Osteocyte (in vitro differentiated cells): ENCODE measurements at regions not wholly inside any gene's neighbourhood (a gene's known extent, or its start where the extent isn't known, plus 50 kb on each side); places are given as distances from the start of the nearest gene placed in this dataset.

ENCODE experiments used
- DNase-seq: peaks from one replicate; pipeline ENCODE4 v3.0.0; 2021; ENCODE audit warnings: mixed read lengths; ENCODE audit not compliant: unreplicated experiment; ENCODE audit errors: extremely low spot score
- H3K27ac Mint-ChIP-seq: one replicate; pipeline ENCODE4 v1.8.0; 2021; ENCODE audit warnings: mild to moderate bottlenecking, mixed read lengths; ENCODE audit not compliant: unreplicated experiment
- H3K27me3 Mint-ChIP-seq: one replicate; pipeline ENCODE4 v1.8.0; 2021; ENCODE audit warnings: mixed read lengths; ENCODE audit not compliant: unreplicated experiment
- H3K36me3 Mint-ChIP-seq: one replicate; pipeline ENCODE4 v1.8.0; 2021; ENCODE audit warnings: mixed read lengths; ENCODE audit not compliant: unreplicated experiment
- H3K4me1 Mint-ChIP-seq: one replicate; pipeline ENCODE4 v1.8.0; 2021; ENCODE audit warnings: mixed read lengths; ENCODE audit not compliant: unreplicated experiment
- H3K4me3 Mint-ChIP-seq: one replicate; pipeline ENCODE4 v1.8.0; 2021; ENCODE audit warnings: mild to moderate bottlenecking, moderate library complexity, mixed read lengths; ENCODE audit not compliant: unreplicated experiment
- H3K9me3 Mint-ChIP-seq: one replicate; pipeline ENCODE4 v1.8.0; 2021; ENCODE audit warnings: mixed read lengths; ENCODE audit not compliant: unreplicated experiment
- CTCF ChIP-seq: fragments of 200-600 bp; sonication (generic); IDR thresholded peaks from 2 replicates; pipeline ENCODE4 v1.5.0; 2021; ENCODE audit warnings: antibody characterized with exemption, mild to moderate bottlenecking, moderate library complexity

DNA sequence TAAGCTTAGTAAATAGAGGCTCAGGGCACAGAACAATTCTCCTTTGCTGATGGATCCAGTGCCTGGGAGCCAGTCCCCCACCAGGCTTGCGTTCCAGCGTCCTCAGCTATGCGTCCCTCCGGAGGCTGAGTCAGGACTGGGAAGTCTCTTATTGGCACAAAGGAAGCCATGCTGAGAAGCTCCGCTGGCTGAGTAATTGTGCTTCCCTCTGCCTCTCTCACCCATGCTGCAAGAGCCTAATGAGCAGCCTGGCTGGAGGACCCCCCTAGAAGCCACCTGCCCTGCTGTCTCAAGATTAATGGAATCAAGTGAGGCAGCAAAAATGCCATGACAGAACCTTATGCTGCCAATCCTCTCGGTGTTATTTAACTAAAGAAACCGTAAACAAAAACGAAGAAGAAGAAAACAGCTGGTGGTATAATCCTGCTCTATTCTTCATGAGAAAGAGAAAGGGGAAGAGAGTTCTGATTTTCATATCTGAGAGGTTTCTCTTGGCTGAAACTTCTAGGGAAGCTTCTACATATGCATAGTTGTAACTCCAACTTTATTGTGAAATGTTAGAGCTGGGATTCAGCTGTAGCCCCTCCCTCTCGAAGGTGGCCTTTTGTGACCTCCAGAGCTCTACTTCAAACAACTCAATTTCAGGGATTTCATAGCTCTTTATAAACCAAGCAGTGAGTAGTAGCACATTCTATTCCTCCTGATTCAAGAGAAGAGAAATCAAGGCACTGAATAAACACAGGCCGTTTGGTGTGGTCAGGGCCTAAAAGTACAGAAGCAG lies 185.4 kb upstream of the SEMA6A start:
- H3K27me3 Mint-ChIP-seq = peaks cover 4% of the 10 kb centered on the region
- H3K4me3 Mint-ChIP-seq = peak overlapping the region; percentile 14
- no peak for TF ChIP-seq CTCF
- H3K4me1 Mint-ChIP-seq = peaks cover 27% of the 10 kb centered on the region
- no peaks in the 10 kb centered on the region for H3K9me3 Mint-ChIP-seq
- H3K36me3 Mint-ChIP-seq = no peaks in the 10 kb centered on the region
- DNase-seq = no peak
- H3K27ac Mint-ChIP-seq = peak overlapping the region; percentile 73

DNA sequence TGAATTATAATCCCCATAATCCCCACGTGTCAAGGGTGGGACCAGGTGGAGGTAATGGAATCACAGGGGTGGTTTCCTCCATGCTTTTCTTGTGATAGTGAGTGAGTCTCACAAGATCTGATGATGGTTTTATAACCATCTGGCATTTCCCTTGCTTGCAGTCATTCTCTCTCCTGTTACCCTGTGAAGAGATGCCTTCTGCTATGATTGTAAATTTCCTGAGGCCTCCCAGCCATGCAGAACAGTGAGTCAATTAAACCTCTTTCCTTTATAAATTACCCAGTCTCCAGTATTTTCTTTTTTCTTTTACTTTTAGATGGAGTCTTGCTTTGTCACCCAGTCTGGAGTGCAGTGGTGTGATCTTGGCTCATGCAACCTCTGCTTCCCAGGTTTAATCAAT lies 182.7 kb upstream of the SEMA6A start:
- peaks cover 10% of the 10 kb centered on the region for H3K4me1 Mint-ChIP-seq
- H3K4me3 Mint-ChIP-seq = no peak overlapping the region
- TF ChIP-seq CTCF = no peak
- no peak for DNase-seq
- H3K9me3 Mint-ChIP-seq = no peaks in the 10 kb centered on the region
- H3K27me3 Mint-ChIP-seq = peaks cover 8% of the 10 kb centered on the region
- H3K36me3 Mint-ChIP-seq = no peaks in the 10 kb centered on the region
- H3K27ac Mint-ChIP-seq = no peak overlapping the region

- Mint-ChIP-seq H3K4me3 (no peak overlapping the region), H3K9me3 (no peaks in the 10 kb centered on the region), H3K4me1 (peaks cover 8% of the 10 kb centered on the region), H3K27ac (no peak overlapping the region), H3K27me3 (peaks cover 13% of the 10 kb centered on the region), H3K36me3 (no peaks in the 10 kb centered on the region)
- no peak for TF ChIP-seq CTCF
- DNase-seq = no peak
Measured at GRCh38 chr5:116756531-116756930, 181.9 kb upstream of the SEMA6A start.

DNA sequence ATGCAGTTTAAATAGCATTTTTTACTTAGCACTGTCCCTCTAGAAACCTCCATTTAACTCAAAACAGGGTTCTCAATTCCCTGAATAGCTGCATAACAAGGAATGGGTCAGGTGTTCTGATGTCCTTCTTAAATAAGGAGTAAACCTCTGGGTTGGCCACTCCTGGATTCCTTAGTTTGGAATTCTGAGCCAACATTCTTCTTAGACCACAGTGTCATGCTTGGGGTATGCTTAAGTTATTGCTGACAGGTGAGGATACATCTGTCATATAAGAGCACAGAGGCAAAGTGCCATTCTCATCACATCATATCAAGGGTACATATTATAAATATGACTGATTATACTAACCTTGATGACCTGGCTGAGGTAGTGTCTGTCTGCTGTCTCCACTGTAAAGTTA lies 179.9 kb upstream of the SEMA6A start:
- TF ChIP-seq CTCF = no peak
- Mint-ChIP-seq H3K36me3 (no peaks in the 10 kb centered on the region), H3K4me3 (no peak overlapping the region), H3K9me3 (no peaks in the 10 kb centered on the region), H3K27me3 (peaks cover 13% of the 10 kb centered on the region), H3K4me1 (peaks cover under 1% of the 10 kb centered on the region), H3K27ac (no peak overlapping the region)
- DNase-seq = no peak

- H3K4me1 Mint-ChIP-seq = no peaks in the 10 kb centered on the region
- no peak for DNase-seq
- no peak for TF ChIP-seq CTCF
- H3K27me3 Mint-ChIP-seq = peaks cover 13% of the 10 kb centered on the region
- no peak overlapping the region for H3K4me3 Mint-ChIP-seq
- no peak overlapping the region for H3K27ac Mint-ChIP-seq
- no peaks in the 10 kb centered on the region for H3K36me3 Mint-ChIP-seq
- no peaks in the 10 kb centered on the region for H3K9me3 Mint-ChIP-seq
Measured at GRCh38 chr5:116751684-116752083, 177.1 kb upstream of the SEMA6A start.
